ENCODE measurements at regions not wholly inside any gene's neighbourhood (a gene's known extent, or its start where the extent isn't known, plus 50 kb on each side); places are given as distances from the start of the nearest gene placed in this dataset.

DNA sequence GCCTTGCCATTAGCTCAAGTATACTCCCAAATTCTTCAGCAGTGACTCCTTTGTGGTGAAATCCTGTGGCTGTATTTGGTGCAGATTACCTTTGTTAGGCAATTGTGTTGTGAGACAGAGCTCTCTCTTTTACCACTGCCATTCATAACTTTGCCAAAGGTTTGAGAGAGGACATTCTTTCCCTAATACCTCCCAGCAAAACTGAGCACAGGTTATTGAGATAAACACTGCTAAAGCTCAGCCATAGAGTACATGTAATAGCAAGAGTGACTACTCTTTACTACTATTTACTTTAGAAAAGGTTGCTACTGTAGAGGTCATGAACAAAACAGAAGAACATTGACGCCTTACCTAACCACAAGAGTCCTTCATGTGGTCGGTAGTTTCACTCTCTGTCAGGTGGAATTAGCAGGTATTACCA is 514.0 kb upstream of the ADAMTS5 start:
- no peaks in the 10 kb centered on the region for H3F3A ChIP-seq (ENCODE audit: insufficient read depth)
- in situ Hi-C loops (cut with MboI): loop anchor here (10.0 kb wide), 1 partner anchor 224 kb away; no protein-coding TSS in a partner anchor
- no peak overlapping the region for H3K4me2 ChIP-seq (ENCODE audit: unreplicated experiment)
- no peak overlapping the region for H2AFZ ChIP-seq
- peaks cover 30% of the 10 kb centered on the region for H3K4me1 ChIP-seq (ENCODE audit: insufficient read depth)
- H3K9me3 ChIP-seq (ENCODE audit: low read depth): no peaks in the 10 kb centered on the region
- H4K20me1 ChIP-seq (ENCODE audit: insufficient read depth): no peaks in the 10 kb centered on the region
- no peak overlapping the region for H3K9ac ChIP-seq
- no peaks in the 10 kb centered on the region for H3K36me3 ChIP-seq (ENCODE audit: low read depth)
- WGBS, 2 experiments (ENCODE audit: low coverage in 1 of 2, low lambda C conversion rate in 2 of 2, missing lambda C conversion rate in 2 of 2): 94 to 96% methylated on average over 2 of the region's 2 CpGs
- H3K27me3 ChIP-seq (replicated peaks; ENCODE audit: insufficient read depth): no peaks in the 10 kb centered on the region
- no peak overlapping the region for H3K4me3 ChIP-seq
- no peak overlapping the region for H3K27ac ChIP-seq
- H3K9me2 ChIP-seq (ENCODE audit: insufficient read depth): no peaks in the 10 kb centered on the region
- DNase-seq: peak; percentile 68
- TF ChIP-seq EZH2 (IDR thresholded peaks at IDR 0.05; ENCODE audit: insufficient read depth, poor library complexity, severe bottlenecking): no peak
- TF ChIP-seq EZH2phosphoT487 (IDR thresholded peaks at IDR 0.05; ENCODE audit: insufficient read depth, low read depth): no peak
- H3K79me2 ChIP-seq (ENCODE audit: insufficient read depth): no peaks in the 10 kb centered on the region

DNA sequence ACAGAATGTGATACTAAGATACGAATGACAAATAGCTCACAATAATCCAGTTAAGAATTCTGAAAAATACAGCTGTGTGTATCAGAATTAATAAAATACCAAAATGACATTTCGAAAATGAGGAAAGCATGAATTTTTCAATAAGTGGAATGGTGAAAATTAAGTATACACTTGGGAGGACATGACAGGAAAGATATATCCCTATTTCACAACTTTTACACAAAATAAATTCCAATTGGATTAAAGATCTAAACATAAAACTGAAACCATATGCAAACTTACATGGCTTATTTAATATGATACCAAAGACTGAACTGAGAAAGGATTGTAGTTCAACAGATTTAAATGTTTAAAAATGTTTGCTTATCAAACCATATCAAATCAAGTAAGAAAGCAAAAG is 510.4 kb upstream of the ADAMTS5 start:
- TF ChIP-seq EZH2phosphoT487 (IDR thresholded peaks at IDR 0.05; ENCODE audit: insufficient read depth, low read depth) (no peak), EZH2 (IDR thresholded peaks at IDR 0.05; ENCODE audit: insufficient read depth, poor library complexity, severe bottlenecking) (no peak)
- Histone ChIP-seq H3K79me2 (ENCODE audit: insufficient read depth) (no peaks in the 10 kb centered on the region), H3K27ac (no peak overlapping the region), H3K9me3 (ENCODE audit: low read depth) (no peaks in the 10 kb centered on the region), H3K4me3 (no peak overlapping the region), H3F3A (ENCODE audit: insufficient read depth) (no peaks in the 10 kb centered on the region), H3K9me2 (ENCODE audit: insufficient read depth) (no peaks in the 10 kb centered on the region), H3K4me2 (ENCODE audit: unreplicated experiment) (peak overlapping the region; percentile 31), H4K20me1 (ENCODE audit: insufficient read depth) (no peaks in the 10 kb centered on the region), H2AFZ (peak overlapping the region; percentile 12; the same call in 1 of the 2 replicates), H3K36me3 (ENCODE audit: low read depth) (no peaks in the 10 kb centered on the region), H3K9ac (no peak overlapping the region), H3K4me1 (ENCODE audit: insufficient read depth) (peaks cover 30% of the 10 kb centered on the region), H3K27me3 (replicated peaks; ENCODE audit: insufficient read depth) (no peaks in the 10 kb centered on the region)
- peak; percentile 22 for DNase-seq
- in situ Hi-C loops (cut with MboI): no loop called here
- 20 to 29% methylated on average over 2 of the region's 2 CpGs for WGBS, 2 experiments (ENCODE audit: low coverage in 1 of 2, low lambda C conversion rate in 2 of 2, missing lambda C conversion rate in 2 of 2)

DNA sequence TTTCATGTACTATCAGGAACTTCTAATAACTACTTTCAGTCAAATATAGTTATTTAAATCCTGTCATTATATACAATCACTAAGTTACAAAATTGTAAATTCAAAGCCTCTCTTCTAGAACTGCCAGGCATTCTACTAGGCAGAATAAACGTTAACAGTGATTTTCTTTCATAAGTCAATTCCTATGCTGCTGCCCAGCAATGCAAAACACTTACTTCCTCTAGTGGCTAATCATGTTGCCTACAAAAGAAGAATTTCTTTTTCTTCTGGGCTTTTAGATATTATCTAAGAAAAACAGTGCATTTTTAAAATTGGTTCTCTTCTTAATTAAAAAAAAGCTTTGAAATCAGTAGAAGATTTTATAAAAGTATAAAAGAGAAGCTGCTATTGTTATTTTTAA is 509.8 kb upstream of the ADAMTS5 start:
- H3K9me3 ChIP-seq (ENCODE audit: low read depth): no peaks in the 10 kb centered on the region
- DNase-seq: peak; percentile 65
- H3K27me3 ChIP-seq (replicated peaks; ENCODE audit: insufficient read depth): no peaks in the 10 kb centered on the region
- in situ Hi-C loops (cut with MboI): no loop called here
- no peaks in the 10 kb centered on the region for H3K79me2 ChIP-seq (ENCODE audit: insufficient read depth)
- TF ChIP-seq EZH2phosphoT487 (IDR thresholded peaks at IDR 0.05; ENCODE audit: insufficient read depth, low read depth) (no peak), EZH2 (IDR thresholded peaks at IDR 0.05; ENCODE audit: insufficient read depth, poor library complexity, severe bottlenecking) (no peak)
- no peak overlapping the region for H3K9ac ChIP-seq
- H3F3A ChIP-seq (ENCODE audit: insufficient read depth): no peaks in the 10 kb centered on the region
- H2AFZ ChIP-seq: peak overlapping the region; percentile 12; the same call in 1 of the 2 replicates
- no peaks in the 10 kb centered on the region for H3K9me2 ChIP-seq (ENCODE audit: insufficient read depth)
- H3K4me1 ChIP-seq (ENCODE audit: insufficient read depth): peaks cover 30% of the 10 kb centered on the region
- H3K36me3 ChIP-seq (ENCODE audit: low read depth): no peaks in the 10 kb centered on the region
- no peak overlapping the region for H3K4me3 ChIP-seq
- H3K27ac ChIP-seq: no peak overlapping the region
- H4K20me1 ChIP-seq (ENCODE audit: insufficient read depth): no peaks in the 10 kb centered on the region
- WGBS, 2 experiments (ENCODE audit: low coverage in 1 of 2, low lambda C conversion rate in 2 of 2, missing lambda C conversion rate in 2 of 2): 10 to 15% methylated on average over 1 of the region's 1 CpG
- peak overlapping the region; percentile 31 for H3K4me2 ChIP-seq (ENCODE audit: unreplicated experiment)

DNA sequence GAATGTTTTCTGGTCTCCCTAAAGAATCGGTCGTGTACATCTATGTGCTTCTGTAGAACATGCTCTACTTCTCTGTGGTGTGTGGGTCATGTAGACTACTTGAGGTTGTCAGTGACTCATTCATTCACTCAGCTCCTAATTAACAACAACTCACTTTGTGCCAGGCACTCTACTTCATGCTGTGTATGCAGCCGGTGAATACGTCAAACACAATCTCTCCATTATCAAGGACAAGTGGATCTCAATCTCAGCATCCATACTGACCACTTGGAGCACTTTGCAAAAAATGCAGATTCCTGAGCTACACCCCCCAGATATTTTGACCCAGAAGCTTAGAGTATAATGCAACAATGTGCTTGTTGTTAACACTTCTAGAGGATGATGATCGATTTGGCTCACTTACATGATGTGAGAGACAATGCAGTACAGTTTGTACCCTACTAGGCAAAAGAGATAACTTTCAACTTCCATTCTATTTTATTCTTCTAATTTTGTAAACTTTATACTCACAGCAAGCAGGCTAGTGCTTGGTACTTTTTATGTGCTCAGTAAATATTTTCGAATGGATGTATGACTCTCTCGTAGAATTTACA is 508.6 kb upstream of the ADAMTS5 start:
- no peaks in the 10 kb centered on the region for H3K9me2 ChIP-seq (ENCODE audit: insufficient read depth)
- in situ Hi-C loops (cut with MboI): no loop called here
- no peak overlapping the region for H2AFZ ChIP-seq
- H3K27me3 ChIP-seq (replicated peaks; ENCODE audit: insufficient read depth): no peaks in the 10 kb centered on the region
- H3F3A ChIP-seq (ENCODE audit: insufficient read depth): no peaks in the 10 kb centered on the region
- H3K9ac ChIP-seq: no peak overlapping the region
- no peak overlapping the region for H3K4me3 ChIP-seq
- H3K4me2 ChIP-seq (ENCODE audit: unreplicated experiment): no peak overlapping the region
- no peaks in the 10 kb centered on the region for H3K9me3 ChIP-seq (ENCODE audit: low read depth)
- no peaks in the 10 kb centered on the region for H3K79me2 ChIP-seq (ENCODE audit: insufficient read depth)
- TF ChIP-seq EZH2phosphoT487 (IDR thresholded peaks at IDR 0.05; ENCODE audit: insufficient read depth, low read depth) (no peak), EZH2 (IDR thresholded peaks at IDR 0.05; ENCODE audit: insufficient read depth, poor library complexity, severe bottlenecking) (no peak)
- H4K20me1 ChIP-seq (ENCODE audit: insufficient read depth): no peaks in the 10 kb centered on the region
- H3K27ac ChIP-seq: no peak overlapping the region
- H3K4me1 ChIP-seq (ENCODE audit: insufficient read depth): peaks cover 20% of the 10 kb centered on the region
- 82 to 88% methylated on average over 7 of the region's 7 CpGs for WGBS, 2 experiments (ENCODE audit: low coverage in 1 of 2, low lambda C conversion rate in 2 of 2, missing lambda C conversion rate in 2 of 2)
- DNase-seq: no peak
- H3K36me3 ChIP-seq (ENCODE audit: low read depth): no peaks in the 10 kb centered on the region

Measured in GM23248 (cell line).